Cardiac muscle cell (in vitro differentiated cells and primary cell): ENCODE measurements at regions not wholly inside any gene's neighbourhood (a gene's known extent, or its start where the extent isn't known, plus 50 kb on each side); places are given as distances from the start of the nearest gene placed in this dataset.
A peak's percentile ranks its signal among the peaks of the same experiment; 100 is the strongest.

Experiments
- DNase-seq, 2 donors: peaks; one replicate each; pipeline versions ENCODE4 v3.0.0 to v3.0.0-alpha.2; 2010 to 2017; ENCODE audit warnings: low read depth in 1 of 2, low spot score in 1 of 2
- H3K27ac ChIP-seq: fragments of 200-600 bp; sonication (generic); 2 replicates; pipeline ENCODE4 v1.5.1; 2016
- H3K27me3 ChIP-seq: fragments of 200-600 bp; sonication (generic); 2 replicates; pipeline ENCODE4 v1.6.0; 2016; ENCODE audit warnings: control low read depth
- H3K36me3 ChIP-seq: fragments of 200-600 bp; sonication (generic); 2 replicates; pipeline ENCODE4 v1.5.1; 2016; ENCODE audit warnings: control low read depth
- H3K4me1 ChIP-seq: fragments of 200-600 bp; sonication (generic); 2 replicates; pipeline ENCODE4 v1.8.1; 2017; ENCODE audit warnings: low read depth, mild to moderate bottlenecking, mixed run types
- H3K4me3 ChIP-seq: fragments of 200-600 bp; sonication (generic); 2 replicates; pipeline ENCODE4 v1.5.1; 2016; ENCODE audit warnings: mild to moderate bottlenecking
- H3K9me3 ChIP-seq: fragments of 200-600 bp; sonication (generic); 2 replicates; pipeline ENCODE4 v1.5.1; 2017; ENCODE audit warnings: low read depth, mild to moderate bottlenecking, control low read depth
- CTCF ChIP-seq: IDR thresholded peaks from 2 replicates; pipeline ENCODE4 v1.5.1; 2012; ENCODE audit warnings: low read depth, mild to moderate bottlenecking, low read length

- TF ChIP-seq CTCF: no peak
- peak overlapping the region; percentile 85 for H3K27ac ChIP-seq
- no peaks in the 10 kb centered on the region for H3K36me3 ChIP-seq
- H3K9me3 ChIP-seq: no peaks in the 10 kb centered on the region
- no peaks in the 10 kb centered on the region for H3K27me3 ChIP-seq
- H3K4me1 ChIP-seq: peaks cover 16% of the 10 kb centered on the region
- no peak overlapping the region for H3K4me3 ChIP-seq
- DNase-seq: peak in 1 of 2 donors; percentile 89
Observed at GRCh38 chr12:67827820-67828383, 161.3 kb upstream of the IFNG-AS1 start.

GRCh38 chr12:67829896-67830295, 159.4 kb upstream of the IFNG-AS1 start:
- H3K36me3 ChIP-seq: no peaks in the 10 kb centered on the region
- no peaks in the 10 kb centered on the region for H3K27me3 ChIP-seq
- peaks cover 16% of the 10 kb centered on the region for H3K4me1 ChIP-seq
- no peak for TF ChIP-seq CTCF
- no peak overlapping the region for H3K4me3 ChIP-seq
- DNase-seq: no peak
- no peaks in the 10 kb centered on the region for H3K9me3 ChIP-seq
- no peak overlapping the region for H3K27ac ChIP-seq

- no peak for TF ChIP-seq CTCF
- H3K4me3 ChIP-seq: no peak overlapping the region
- no peak overlapping the region for H3K27ac ChIP-seq
- H3K4me1 ChIP-seq: peaks cover 6% of the 10 kb centered on the region
- no peaks in the 10 kb centered on the region for H3K27me3 ChIP-seq
- no peaks in the 10 kb centered on the region for H3K9me3 ChIP-seq
- DNase-seq: no peak
- H3K36me3 ChIP-seq: no peaks in the 10 kb centered on the region
Observed at GRCh38 chr12:67832155-67832554, 157.1 kb upstream of the IFNG-AS1 start.

- no peak overlapping the region for H3K4me3 ChIP-seq
- H3K27me3 ChIP-seq: no peaks in the 10 kb centered on the region
- H3K36me3 ChIP-seq: no peaks in the 10 kb centered on the region
- H3K27ac ChIP-seq: no peak overlapping the region
- no peak for DNase-seq
- TF ChIP-seq CTCF: no peak
- no peaks in the 10 kb centered on the region for H3K9me3 ChIP-seq
- no peaks in the 10 kb centered on the region for H3K4me1 ChIP-seq
Observed at GRCh38 chr12:67833602-67834001, 155.6 kb upstream of the IFNG-AS1 start.

GRCh38 chr12:67837876-67838275, 151.4 kb upstream of the IFNG-AS1 start:
- no peak for TF ChIP-seq CTCF
- no peaks in the 10 kb centered on the region for H3K4me1 ChIP-seq
- H3K4me3 ChIP-seq: no peak overlapping the region

GRCh38 chr12:67842124-67842523, 147.1 kb upstream of the IFNG-AS1 start:
- Histone ChIP-seq H3K9me3 (no peaks in the 10 kb centered on the region), H3K36me3 (no peaks in the 10 kb centered on the region), H3K4me3 (no peak overlapping the region), H3K27me3 (no peaks in the 10 kb centered on the region), H3K4me1 (no peaks in the 10 kb centered on the region), H3K27ac (no peak overlapping the region)
- no peak for DNase-seq
- no peak for TF ChIP-seq CTCF

More at GRCh38 chr12:67837876-67838275, 151.4 kb upstream of the IFNG-AS1 start:
- no peak overlapping the region for H3K27ac ChIP-seq
- DNase-seq: no peak
- no peaks in the 10 kb centered on the region for H3K9me3 ChIP-seq
- H3K36me3 ChIP-seq: no peaks in the 10 kb centered on the region
- no peaks in the 10 kb centered on the region for H3K27me3 ChIP-seq
